Mesothelial cell of epicardium (in vitro differentiated cells): ENCODE measurements at regions not wholly inside any gene's neighbourhood (a gene's known extent, or its start where the extent isn't known, plus 50 kb on each side); places are given as distances from the start of the nearest gene placed in this dataset.
"Not testable (repeated sequence)": the region's sequence is repeated elsewhere in the genome, so short reads cannot be mapped to it uniquely, and the experiment has no call there.

ENCODE experiments used
- DNase-seq, 2 experiments: peaks; one replicate each; pipeline ENCODE4 v3.0.0; 2021; ENCODE audit warnings: low spot score in 2 of 2; ENCODE audit not compliant: unreplicated experiment in 2 of 2
- H3K27ac Mint-ChIP-seq: 2 replicates; pipeline ENCODE4 v1.8.0; 2021; ENCODE audit warnings: mixed read lengths
- H3K27me3 Mint-ChIP-seq: 2 replicates; pipeline ENCODE4 v1.8.0; 2021; ENCODE audit warnings: low read depth, mixed read lengths
- H3K36me3 Mint-ChIP-seq: 2 replicates; pipeline ENCODE4 v1.8.0; 2021; ENCODE audit warnings: mixed read lengths
- H3K4me1 Mint-ChIP-seq: 2 replicates; pipeline ENCODE4 v1.8.0; 2021; ENCODE audit warnings: mixed read lengths
- H3K4me3 Mint-ChIP-seq: 2 replicates; pipeline ENCODE4 v1.8.0; 2021; ENCODE audit warnings: mild to moderate bottlenecking, moderate library complexity, mixed read lengths
- H3K9me3 Mint-ChIP-seq: 2 replicates; pipeline ENCODE4 v1.8.0; 2021; ENCODE audit warnings: mixed read lengths
- TF ChIP-seq, protein P1 (sequence below): fragments of 200-600 bp; sonication (generic); IDR thresholded peaks from one replicate; pipeline ENCODE4 v1.5.0; 2021; ENCODE audit warnings: antibody characterized with exemption; ENCODE audit not compliant: unreplicated experiment

- peaks cover 22% of the 10 kb centered on the region for H3K4me1 Mint-ChIP-seq
- no peaks in the 10 kb centered on the region for H3K9me3 Mint-ChIP-seq
- H3K36me3 Mint-ChIP-seq, result no peaks in the 10 kb centered on the region
- DNase-seq, result no peak
- H3K27ac Mint-ChIP-seq, result no peak overlapping the region
- TF ChIP-seq, protein P1, sequence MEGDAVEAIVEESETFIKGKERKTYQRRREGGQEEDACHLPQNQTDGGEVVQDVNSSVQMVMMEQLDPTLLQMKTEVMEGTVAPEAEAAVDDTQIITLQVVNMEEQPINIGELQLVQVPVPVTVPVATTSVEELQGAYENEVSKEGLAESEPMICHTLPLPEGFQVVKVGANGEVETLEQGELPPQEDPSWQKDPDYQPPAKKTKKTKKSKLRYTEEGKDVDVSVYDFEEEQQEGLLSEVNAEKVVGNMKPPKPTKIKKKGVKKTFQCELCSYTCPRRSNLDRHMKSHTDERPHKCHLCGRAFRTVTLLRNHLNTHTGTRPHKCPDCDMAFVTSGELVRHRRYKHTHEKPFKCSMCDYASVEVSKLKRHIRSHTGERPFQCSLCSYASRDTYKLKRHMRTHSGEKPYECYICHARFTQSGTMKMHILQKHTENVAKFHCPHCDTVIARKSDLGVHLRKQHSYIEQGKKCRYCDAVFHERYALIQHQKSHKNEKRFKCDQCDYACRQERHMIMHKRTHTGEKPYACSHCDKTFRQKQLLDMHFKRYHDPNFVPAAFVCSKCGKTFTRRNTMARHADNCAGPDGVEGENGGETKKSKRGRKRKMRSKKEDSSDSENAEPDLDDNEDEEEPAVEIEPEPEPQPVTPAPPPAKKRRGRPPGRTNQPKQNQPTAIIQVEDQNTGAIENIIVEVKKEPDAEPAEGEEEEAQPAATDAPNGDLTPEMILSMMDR, result no peak
- H3K27me3 Mint-ChIP-seq, result peaks cover 24% of the 10 kb centered on the region
- H3K4me3 Mint-ChIP-seq, result peak overlapping the region; percentile 66
These were observed 68.9 kb downstream of the KLF15 start for GRCh38 chr3:126288314-126288713.

GRCh38 chr3:126287536-126288241 is 69.5 kb downstream of the KLF15 start:
- H3K36me3 Mint-ChIP-seq, result no peaks in the 10 kb centered on the region
- H3K4me3 Mint-ChIP-seq, result peak overlapping the region; percentile 66
- peak overlapping the region; percentile 66 for H3K27ac Mint-ChIP-seq
- TF ChIP-seq, protein P1, result no peak
- peaks cover 24% of the 10 kb centered on the region for H3K27me3 Mint-ChIP-seq
- H3K9me3 Mint-ChIP-seq, result no peaks in the 10 kb centered on the region
- DNase-seq, result peak in 1 of 2 experiments; percentile 74
- H3K4me1 Mint-ChIP-seq, result peaks cover 22% of the 10 kb centered on the region

GRCh38 chr3:126287171-126287535 is 70.1 kb downstream of the KLF15 start:
- Mint-ChIP-seq H3K4me1 (peaks cover 19% of the 10 kb centered on the region), H3K27me3 (peaks cover 24% of the 10 kb centered on the region), H3K36me3 (no peaks in the 10 kb centered on the region), H3K27ac (peak overlapping the region; percentile 66), H3K9me3 (peaks cover 4% of the 10 kb centered on the region), H3K4me3 (peak overlapping the region; percentile 66)
- TF ChIP-seq, protein P1, result no peak
- no peak for DNase-seq

DNA sequence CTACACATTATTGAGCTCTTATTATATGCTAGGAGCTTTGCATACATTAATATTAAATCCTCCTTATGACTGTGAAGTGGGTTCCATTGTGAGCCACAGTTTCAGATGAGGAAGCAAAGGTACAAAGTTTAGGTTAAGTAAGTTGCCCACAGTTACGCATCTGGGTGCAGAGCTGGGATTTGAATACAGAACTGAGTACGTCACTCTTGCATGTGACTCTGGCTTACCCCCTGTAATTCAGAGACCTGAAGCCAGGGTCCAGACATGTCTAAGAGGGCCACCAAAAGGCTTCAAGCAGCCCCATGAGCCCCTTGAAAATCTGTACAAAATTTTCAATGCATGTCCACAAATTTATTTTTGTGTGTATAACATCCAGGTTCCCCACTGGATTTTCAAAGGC is 71.8 kb downstream of the KLF15 start:
- peaks cover 19% of the 10 kb centered on the region for H3K4me1 Mint-ChIP-seq
- H3K36me3 Mint-ChIP-seq, result no peaks in the 10 kb centered on the region
- H3K4me3 Mint-ChIP-seq, result no peak overlapping the region
- DNase-seq, result no peak
- peaks cover 14% of the 10 kb centered on the region for H3K9me3 Mint-ChIP-seq
- peaks cover 21% of the 10 kb centered on the region for H3K27me3 Mint-ChIP-seq
- H3K27ac Mint-ChIP-seq, result no peak overlapping the region
- TF ChIP-seq, protein P1, result no peak

GRCh38 chr3:126284258-126284904 is 72.8 kb downstream of the KLF15 start:
- H3K36me3 Mint-ChIP-seq, result no peaks in the 10 kb centered on the region
- peaks cover 19% of the 10 kb centered on the region for H3K4me1 Mint-ChIP-seq
- H3K27me3 Mint-ChIP-seq, result peaks cover 12% of the 10 kb centered on the region
- TF ChIP-seq, protein P1, result no peak
- DNase-seq, result no peak
- H3K9me3 Mint-ChIP-seq, result peaks cover 14% of the 10 kb centered on the region
- no peak overlapping the region for H3K27ac Mint-ChIP-seq
- H3K4me3 Mint-ChIP-seq, result no peak overlapping the region

DNA sequence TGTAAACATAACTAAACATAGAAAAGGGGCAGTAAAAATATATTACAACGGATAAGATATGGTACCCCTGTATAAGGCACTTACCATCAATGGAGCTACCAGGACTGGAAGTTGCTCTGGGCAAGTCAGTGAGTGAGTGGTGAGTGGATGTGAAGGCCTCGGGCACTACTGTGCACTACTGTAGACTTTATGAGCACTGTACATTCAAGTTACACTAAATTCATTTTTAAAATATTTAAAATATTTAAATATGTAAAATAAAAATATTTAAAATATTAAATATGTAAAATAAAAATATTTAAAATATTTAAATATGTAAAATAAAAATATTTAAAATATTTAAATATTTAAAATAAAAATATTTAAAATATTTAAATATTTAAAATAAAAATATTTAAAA is 73.6 kb downstream of the KLF15 start:
- not testable (repeated sequence) for DNase-seq, H3K27ac Mint-ChIP-seq, H3K4me3 Mint-ChIP-seq, H3K36me3 Mint-ChIP-seq, H3K27me3 Mint-ChIP-seq
- Mint-ChIP-seq H3K9me3 (peaks cover 14% of the 10 kb centered on the region), H3K4me1 (peaks cover 19% of the 10 kb centered on the region)
